Heart left ventricle (tissue), 16 donors: ENCODE measurements at regions not wholly inside any gene's neighbourhood (a gene's known extent, or its start where the extent isn't known, plus 50 kb on each side); places are given as distances from the start of the nearest gene placed in this dataset.

Experiments used
- ATAC-seq, 4 donors: fragments of 200-7000 bp; cut with Tn5 transposase; one replicate each; pipeline ENCODE4 v1.9.1; 2020 to 2022; ENCODE audit warnings: moderate library complexity in 4 of 4, mild to moderate bottlenecking in 3 of 4, moderate number of reproducible peaks in 1 of 4
- DNase-seq, 5 donors: peaks; one replicate each; pipeline ENCODE4 v3.0.0-alpha.2; 2020
- H3K27ac ChIP-seq, 12 donors: fragments of 200-600 bp; sonication (generic) in 4 of 12; one replicate each; pipeline versions ENCODE4 v1.5.0 to v1.8.0; 2016 to 2022; ENCODE audit warnings: mild to moderate bottlenecking in 2 of 12
- H3K27me3 ChIP-seq, 9 donors: fragments of 200-600 bp; sonication (generic) in 2 of 9; one replicate each; pipeline versions ENCODE4 v1.5.1 to v1.8.0; 2016 to 2022; ENCODE audit warnings: mild to moderate bottlenecking in 3 of 9
- H3K36me3 ChIP-seq, 9 donors: fragments of 200-600 bp; sonication (generic) in 2 of 9; one replicate each; pipeline versions ENCODE4 v1.5.0 to v1.8.0; 2018 to 2022; ENCODE audit warnings: mild to moderate bottlenecking in 2 of 9
- H3K4me1 ChIP-seq, 12 donors: fragments of 200-600 bp; sonication (generic) in 4 of 12; one replicate each; pipeline versions ENCODE4 v1.5.0 to v1.8.0; 2016 to 2022; ENCODE audit warnings: mild to moderate bottlenecking in 3 of 12
- H3K4me3 ChIP-seq, 12 donors: fragments of 200-600 bp; sonication (generic) in 4 of 12; one replicate each; pipeline versions ENCODE4 v1.5.0 to v1.8.0; 2017 to 2022; ENCODE audit warnings: mild to moderate bottlenecking in 9 of 12, moderate library complexity in 4 of 12
- H3K9me3 ChIP-seq, 12 donors: fragments of 200-600 bp; sonication (generic) in 4 of 12; one replicate each; pipeline versions ENCODE4 v1.5.0 to v1.8.0; 2016 to 2022; ENCODE audit warnings: mild to moderate bottlenecking in 1 of 12
- POLR2A ChIP-seq, 2 donors: fragments of 450-650 bp; IDR thresholded peaks; one replicate each; pipeline ENCODE4 v1.6.1; 2017; ENCODE audit warnings: antibody characterized with exemption in 2 of 2, mild to moderate bottlenecking in 2 of 2, moderate library complexity in 2 of 2
- WGBS, 4 donors: extraction: QIAGEN DNeasy Blood & Tissue Kit in 2 of 4; methylation state at CpG; one replicate each; pipeline versions ENCODE4 v1.1.5 to v1.1.7; 2013 to 2018; 5-methylcytosine and 5-hydroxymethylcytosine counted together
- intact Hi-C, 10 donors: fragments of 100-400 bp; cut with DNase I; formaldehyde crosslinking; loops; one replicate each; pipeline versions ENCODE4 v1.11.1 to v1.14.2; 2022
- TF ChIP-seq, protein P1 (sequence below), 12 donors: fragments of 200-600 bp; sonication (generic) in 4 of 12; IDR thresholded peaks; one replicate each; pipeline versions ENCODE4 v1.5.0 to v1.8.0; 2018 to 2022; ENCODE audit warnings: antibody characterized with exemption in 12 of 12, mild to moderate bottlenecking in 5 of 12
- donor health status: ischemic (EF 13 %, LVEDD 7.1; RV severe dilation, severe dysfunction).
- donor health status: healthy with polysubstance abuse.
- donor health status: DM: no; HTN: yes; CAD: no.
- donor health status: DM: no; HTN: no; CAD: no.
- donor health status: ischemic (EF 25% LVEDD 6.9; RV normal size, moderate dysfunction).
- donor health status: ischemic (EF 25% LVEDD 5.7; RV mildly dilated, moderate dysfunction).
- donor health status: healthy.
- donor health status: DM: yes; HTN: yes; CAD: no.
- donor health status: ischemic (EF 35%, LVEDD 5.7; RV mildly dilated, moderate dysfunction).
- donor health status: nonischemic (EF 11% LVEDD 7.7; RV severe dilation, severe dysfunction).
- donor health status: DM: yes; HTN: yes; CAD: no.
- donor health status: PGD.
- donor health status: ischemic (EF 29% LVEDD 5.4; RV normal size, mild dysfunction).
- donor health status: nonischemic (EF 23%, LVEDD 6.1; RV moderate dilation, normal function).

DNA sequence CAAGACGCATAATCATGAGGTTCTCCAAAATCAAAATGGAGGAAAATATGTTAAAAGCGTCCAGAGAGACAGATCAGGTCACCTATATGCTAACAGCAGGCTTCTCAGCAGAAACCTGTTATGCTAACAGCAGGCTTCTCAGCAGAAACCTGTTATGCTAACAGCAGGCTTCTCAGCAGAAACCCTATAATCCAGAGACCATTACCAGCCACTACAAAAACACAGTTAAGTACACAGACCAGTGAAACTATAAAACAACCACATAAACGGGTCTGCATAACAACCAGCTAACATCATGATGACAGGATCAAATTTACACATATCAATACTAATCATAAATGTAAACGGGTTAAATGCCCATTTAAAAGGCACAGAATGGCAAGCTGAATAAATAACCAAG is 1548.4 kb upstream of the TMEFF2 start:
- no peak for TF ChIP-seq POLR2A (IDR thresholded peaks at IDR 0.05)
- TF ChIP-seq, protein P1, sequence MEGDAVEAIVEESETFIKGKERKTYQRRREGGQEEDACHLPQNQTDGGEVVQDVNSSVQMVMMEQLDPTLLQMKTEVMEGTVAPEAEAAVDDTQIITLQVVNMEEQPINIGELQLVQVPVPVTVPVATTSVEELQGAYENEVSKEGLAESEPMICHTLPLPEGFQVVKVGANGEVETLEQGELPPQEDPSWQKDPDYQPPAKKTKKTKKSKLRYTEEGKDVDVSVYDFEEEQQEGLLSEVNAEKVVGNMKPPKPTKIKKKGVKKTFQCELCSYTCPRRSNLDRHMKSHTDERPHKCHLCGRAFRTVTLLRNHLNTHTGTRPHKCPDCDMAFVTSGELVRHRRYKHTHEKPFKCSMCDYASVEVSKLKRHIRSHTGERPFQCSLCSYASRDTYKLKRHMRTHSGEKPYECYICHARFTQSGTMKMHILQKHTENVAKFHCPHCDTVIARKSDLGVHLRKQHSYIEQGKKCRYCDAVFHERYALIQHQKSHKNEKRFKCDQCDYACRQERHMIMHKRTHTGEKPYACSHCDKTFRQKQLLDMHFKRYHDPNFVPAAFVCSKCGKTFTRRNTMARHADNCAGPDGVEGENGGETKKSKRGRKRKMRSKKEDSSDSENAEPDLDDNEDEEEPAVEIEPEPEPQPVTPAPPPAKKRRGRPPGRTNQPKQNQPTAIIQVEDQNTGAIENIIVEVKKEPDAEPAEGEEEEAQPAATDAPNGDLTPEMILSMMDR (IDR thresholded peaks at IDR 0.05): no peak

DNA sequence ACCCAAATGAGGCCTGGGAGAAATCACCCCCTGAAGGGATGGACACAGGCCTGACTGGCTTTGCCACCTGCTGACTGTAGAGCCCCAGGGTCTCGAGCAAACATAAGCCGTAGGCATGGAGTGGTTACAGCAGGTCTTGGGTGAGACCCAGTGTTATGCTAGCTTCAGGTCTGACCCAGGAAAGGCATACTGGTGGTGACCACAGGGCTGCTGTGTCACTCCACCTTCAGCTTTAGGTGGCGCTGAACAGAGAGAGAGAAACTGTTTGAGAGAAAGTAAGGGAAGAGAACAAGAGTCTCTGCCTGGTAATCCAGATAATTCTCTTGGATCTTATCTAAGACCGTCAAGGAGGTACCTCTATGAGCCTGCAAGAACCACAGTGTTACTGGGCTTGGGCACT is 1544.2 kb upstream of the TMEFF2 start:
- no peaks in the 10 kb centered on the region for H3K36me3 ChIP-seq
- intact Hi-C loops: no loop called here

More for the DNA sequence above, 1548.4 kb upstream of the TMEFF2 start:
- intact Hi-C loops: no loop called here
- ATAC-seq (no peak), DNase-seq (no peak)
- Histone ChIP-seq H3K27ac (no peak overlapping the region), H3K27me3 (no peaks in the 10 kb centered on the region), H3K9me3 (peaks cover 0 to 6% (median 0%) of the 10 kb centered on the region in 12 donors), H3K4me1 (no peaks in the 10 kb centered on the region), H3K4me3 (no peak overlapping the region), H3K36me3 (no peaks in the 10 kb centered on the region)
- 16 to 22% (median 18%) methylated on average over 4 of the region's 4 CpGs for WGBS, 4 donors

DNA sequence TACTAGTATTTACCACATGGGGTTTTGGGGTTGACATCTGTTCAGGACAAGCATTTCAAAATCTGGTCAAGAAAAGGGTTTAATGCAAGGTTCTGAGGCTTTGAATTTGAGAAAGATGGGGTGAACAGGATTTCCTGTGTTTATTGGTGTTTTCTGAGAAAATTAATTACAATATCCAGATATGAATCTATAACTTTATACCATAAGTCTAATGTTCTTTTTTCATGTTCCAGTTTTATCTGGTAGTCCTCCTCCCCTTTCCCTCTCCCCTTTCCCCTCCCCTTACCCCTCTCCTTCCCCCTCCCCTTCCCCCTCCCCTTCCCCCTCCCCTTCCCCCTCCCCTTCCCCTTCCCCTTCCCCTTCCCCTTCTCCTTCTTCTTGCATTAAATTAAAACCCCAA is 1518.2 kb upstream of the TMEFF2 start:
- peaks cover 0 to 8% (median 0%) of the 10 kb centered on the region in 12 donors for H3K9me3 ChIP-seq
- no peaks in the 10 kb centered on the region for H3K36me3 ChIP-seq
- DNase-seq: no peak
- ATAC-seq: no peak
- H3K27me3 ChIP-seq: no peaks in the 10 kb centered on the region
- no peak overlapping the region for H3K4me3 ChIP-seq
- H3K27ac ChIP-seq: no peak overlapping the region
- no peaks in the 10 kb centered on the region for H3K4me1 ChIP-seq
- TF ChIP-seq POLR2A (IDR thresholded peaks at IDR 0.05): no peak
- TF ChIP-seq, protein P1 (IDR thresholded peaks at IDR 0.05): no peak
- intact Hi-C loops: no loop called here

More for the DNA sequence above, 1544.2 kb upstream of the TMEFF2 start:
- no peak for ATAC-seq
- peaks cover 0 to 3% (median 0%) of the 10 kb centered on the region in 12 donors for H3K9me3 ChIP-seq
- TF ChIP-seq, protein P1 (IDR thresholded peaks at IDR 0.05): no peak
- TF ChIP-seq POLR2A (IDR thresholded peaks at IDR 0.05): no peak
- H3K4me3 ChIP-seq: no peak overlapping the region
- WGBS, 4 donors: 70 to 83% (median 76%) methylated on average over 4 of the region's 4 CpGs
- H3K27me3 ChIP-seq: no peaks in the 10 kb centered on the region
- no peak for DNase-seq
- H3K27ac ChIP-seq: no peak overlapping the region
- H3K4me1 ChIP-seq: no peaks in the 10 kb centered on the region

DNA sequence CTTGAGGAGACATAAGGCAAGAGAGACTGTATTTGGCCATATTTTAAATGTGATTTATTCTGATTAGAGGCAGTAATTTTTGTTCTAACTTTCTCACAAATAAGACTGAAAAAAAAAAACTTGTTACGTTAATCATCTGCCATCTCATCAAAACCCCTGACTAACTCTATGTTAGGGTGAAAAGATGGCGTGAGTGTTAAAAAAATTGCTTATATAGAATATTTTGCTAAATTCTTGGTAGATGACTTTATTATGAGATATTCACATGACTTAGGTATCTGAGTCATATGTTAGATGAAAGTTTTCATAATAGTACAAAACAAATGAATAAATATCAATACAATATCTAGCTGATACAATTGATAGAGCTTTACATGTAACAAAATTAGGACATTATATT is 1508.7 kb upstream of the TMEFF2 start:
- no peak for ATAC-seq
- 61 to 91% (median 75%) methylated on average over 2 of the region's 2 CpGs for WGBS, 4 donors
- intact Hi-C loops: no loop called here
- TF ChIP-seq, protein P1 (IDR thresholded peaks at IDR 0.05): no peak
- TF ChIP-seq POLR2A (IDR thresholded peaks at IDR 0.05): no peak
- H3K9me3 ChIP-seq: peaks cover 0 to 7% (median 0%) of the 10 kb centered on the region in 12 donors
- no peaks in the 10 kb centered on the region for H3K4me1 ChIP-seq
- no peak for DNase-seq
- no peak overlapping the region for H3K27ac ChIP-seq
- H3K27me3 ChIP-seq: no peaks in the 10 kb centered on the region
- no peak overlapping the region for H3K4me3 ChIP-seq
- no peaks in the 10 kb centered on the region for H3K36me3 ChIP-seq
